Endothelial cell of umbilical vein (primary cell): ENCODE measurements at regions not wholly inside any gene's neighbourhood (a gene's known extent, or its start where the extent isn't known, plus 50 kb on each side); places are given as distances from the start of the nearest gene placed in this dataset.

Experiments used
- BruUV-seq: library from RNA; stranded (reverse); fragments of 400-500 nt; replicated peaks from 2 replicates; lab custom pipeline; 2021; lab: Mats Ljungman, UMichigan
- CTCF ChIA-PET: fragments of 300-600, 350-600 bp; sonication (Branson Sonifier 250); formaldehyde crosslinking; loops from one replicate; lab custom pipeline; 2021; ENCODE audit warnings: antibody characterized with exemption, inconsistent platforms; lab: Charles Lee
- POLR2A ChIA-PET: fragments of 300-600, 350-600 bp; sonication (Branson Sonifier 250); formaldehyde crosslinking; loops from one replicate; lab custom pipeline; 2021; ENCODE audit warnings: antibody characterized with exemption, inconsistent platforms; lab: Charles Lee
- DNase-seq: peaks from one replicate; pipeline ENCODE4 v3.0.0-alpha.2; 2011; ENCODE audit warnings: low read depth, low spot score
- FAIRE-seq: peaks from 2 replicates; lab custom pipeline; 2011; peaks lifted over from hg19 to GRCh38; lab: Jason Lieb, UNC
- H2AFZ ChIP-seq: 2 replicates; pipeline ENCODE4 v1.6.0; 2012; ENCODE audit warnings: low read depth, low read length, control low read depth, inconsistent platforms
- H3K27ac ChIP-seq: 2 replicates; pipeline ENCODE4 v1.5.1; 2011; ENCODE audit warnings: low read depth, mild to moderate bottlenecking, control low read depth, low read length, moderate library complexity; ENCODE audit not compliant: insufficient read depth
- H3K27me3 ChIP-seq, 2 experiments: 2 replicates each; pipeline versions ENCODE4 v1.6.0 to v1.6.1; 2011; ENCODE audit warnings: low read length in 2 of 2, mixed read lengths in 1 of 2; ENCODE audit not compliant: control insufficient read depth in 2 of 2, insufficient read depth in 2 of 2
- H3K36me3 ChIP-seq, 2 experiments: 2 replicates in 1 of 2; 3 replicates in 1 of 2; pipeline ENCODE4 v1.5.1; 2011; ENCODE audit warnings: low read length in 2 of 2, mild to moderate bottlenecking in 1 of 2, moderate library complexity in 1 of 2; ENCODE audit not compliant: control insufficient read depth in 2 of 2, insufficient read depth in 2 of 2; ENCODE audit errors: extremely low read depth in 1 of 2
- H3K4me1 ChIP-seq: 3 replicates; pipeline ENCODE4 v1.5.1; 2011; ENCODE audit warnings: mild to moderate bottlenecking, low read length; ENCODE audit not compliant: control insufficient read depth, insufficient read depth; ENCODE audit errors: extremely low read depth
- H3K4me2 ChIP-seq: 2 replicates; pipeline ENCODE4 v1.6.1; 2011; ENCODE audit warnings: low read length, control low read depth, mixed read lengths; ENCODE audit not compliant: insufficient read depth
- H3K4me3 ChIP-seq, 3 experiments: fragments of 200-600 bp in 1 of 3; sonication (generic), shearing (Covaris generic) in 1 of 3; replicated peaks in 1 of 3; 2 replicates each; pipeline ENCODE4 v1.5.1; 2011 to 2016; ENCODE audit warnings: control low read depth in 3 of 3, low read length in 3 of 3, mild to moderate bottlenecking in 2 of 3, inconsistent platforms in 1 of 3, low read depth in 1 of 3, moderate library complexity in 1 of 3; ENCODE audit not compliant: insufficient read depth in 1 of 3
- H3K79me2 ChIP-seq: 2 replicates; pipeline ENCODE4 v1.6.0; 2012; ENCODE audit warnings: low read length, inconsistent platforms; ENCODE audit not compliant: control insufficient read depth, insufficient read depth
- H3K9ac ChIP-seq: replicated peaks from 2 replicates; pipeline ENCODE3; 2011; ENCODE audit warnings: low read length, control low read depth; ENCODE audit not compliant: insufficient read depth; ENCODE audit errors: extremely low read depth
- H3K9me1 ChIP-seq: replicated peaks from 3 replicates; pipeline ENCODE4 v1.6.0; 2011; ENCODE audit warnings: mild to moderate bottlenecking, low read length; ENCODE audit not compliant: control insufficient read depth, insufficient read depth; ENCODE audit errors: extremely low read depth
- H3K9me3 ChIP-seq: replicated peaks from 2 replicates; pipeline ENCODE4 v1.5.1; 2012; ENCODE audit warnings: low read length, inconsistent platforms; ENCODE audit not compliant: control insufficient read depth, insufficient read depth
- H4K20me1 ChIP-seq: replicated peaks from 2 replicates; pipeline ENCODE3; 2011; ENCODE audit warnings: mild to moderate bottlenecking, low read length; ENCODE audit not compliant: control insufficient read depth, insufficient read depth; ENCODE audit errors: extremely low read depth
- CTCF ChIP-seq, 2 donors: IDR thresholded peaks; 1 replicate in 1 of 2; 2 replicates in 1 of 2; pipeline ENCODE4 v1.5.1; 2011; ENCODE audit warnings: low read length in 2 of 2, mild to moderate bottlenecking in 2 of 2, moderate library complexity in 2 of 2, control low read depth in 1 of 2, inconsistent platforms in 1 of 2, low read depth in 1 of 2; ENCODE audit not compliant: insufficient read depth in 1 of 2; ENCODE audit errors: extremely low read depth in 1 of 2
- EZH2 ChIP-seq: IDR thresholded peaks from 2 replicates; pipeline ENCODE4 v1.6.1; 2012; ENCODE audit warnings: borderline replicate concordance, low read depth, mild to moderate bottlenecking, moderate library complexity, low read length, inconsistent platforms; ENCODE audit not compliant: severe bottlenecking
- FOS ChIP-seq: IDR thresholded peaks from 2 replicates; pipeline ENCODE4 v1.6.1; 2011; ENCODE audit warnings: mild to moderate bottlenecking, low read length, moderate library complexity, borderline replicate concordance; ENCODE audit not compliant: insufficient read depth
- GATA2 ChIP-seq: IDR thresholded peaks from 2 replicates; pipeline ENCODE4 v1.7.0; 2011; ENCODE audit warnings: low read depth, mild to moderate bottlenecking, moderate library complexity, mixed read lengths, low read length; ENCODE audit not compliant: insufficient read length, insufficient read depth
- JUN ChIP-seq: IDR thresholded peaks from 2 replicates; pipeline ENCODE4 v1.6.1; 2011; ENCODE audit warnings: borderline replicate concordance, low read depth; ENCODE audit not compliant: insufficient read length, insufficient read depth
- MAX ChIP-seq: IDR thresholded peaks from 2 replicates; pipeline ENCODE4 v1.6.1; 2011; ENCODE audit not compliant: insufficient read depth, insufficient read length
- MYC ChIP-seq: IDR thresholded peaks from one replicate; pipeline ENCODE4 v1.6.1; 2011; ENCODE audit warnings: mild to moderate bottlenecking, low read depth, low read length
- POLR2A ChIP-seq: IDR thresholded peaks from 2 replicates; pipeline ENCODE4 v1.6.1; 2012; ENCODE audit warnings: low read depth, mild to moderate bottlenecking, control low read depth, low read length
- POLR2AphosphoS5 ChIP-seq: IDR thresholded peaks from 2 replicates; pipeline ENCODE4 v1.6.1; 2012; ENCODE audit warnings: low read depth, mild to moderate bottlenecking, control low read depth, low read length, moderate library complexity; ENCODE audit not compliant: insufficient read depth
- dilution Hi-C: fragments of 300-500 bp; cut with MboI; formaldehyde crosslinking; loops from one replicate; pipeline ENCODE4 v1.15.0; 2019; ENCODE audit warnings: low sequenced_read_pairs; ENCODE audit not compliant: extremely low pct_ligation_motif_present
- intact Hi-C: fragments of 100-400 bp; cut with micrococcal nuclease; formaldehyde crosslinking; loops from one replicate; pipeline ENCODE4 v1.10.0; 2022

GRCh38 chr3:56915966-56916586 is 114.3 kb upstream of the ARHGEF3 start:
- no peak for TF ChIP-seq POLR2AphosphoS5
- TF ChIP-seq EZH2, result no peak
- no peak for TF ChIP-seq FOS
- no peak for TF ChIP-seq JUN
- no peak for TF ChIP-seq MAX
- no peak for TF ChIP-seq POLR2A
- TF ChIP-seq GATA2, result no peak
- no peak for TF ChIP-seq CTCF (IDR thresholded peaks at IDR 0.05; ENCODE audit: extremely low read depth in 1 of 2, insufficient read depth in 1 of 2, low read depth in 1 of 2, low read length in 2 of 2)
- no peak for TF ChIP-seq MYC
- no peak overlapping the region for H2AFZ ChIP-seq
- dilution Hi-C loops, result no loop called here
- no peaks in the 10 kb centered on the region for H3K79me2 ChIP-seq
- CTCF ChIA-PET, result interaction anchor here (1.0 to 2.0 kb wide), 2 partner anchors 72 to 73 kb away, joined by 3 to 7 read pairs; no protein-coding TSS in a partner anchor
- no peaks in the 10 kb centered on the region for H3K36me3 ChIP-seq
- H3K9me3 ChIP-seq, result no peaks in the 10 kb centered on the region
- POLR2A ChIA-PET, result no interaction called here
- H3K27me3 ChIP-seq, result no peaks in the 10 kb centered on the region
- H3K4me2 ChIP-seq, result no peak overlapping the region
- DNase-seq (no peak), FAIRE-seq (no peak)
- H3K9me1 ChIP-seq, result no peaks in the 10 kb centered on the region
- no TSS peak for BruUV-seq
- no peak overlapping the region for H3K9ac ChIP-seq
- peaks cover 31% of the 10 kb centered on the region for H3K4me1 ChIP-seq
- intact Hi-C loops, result loop anchor here (5.0 kb wide), 1 partner anchor 39 kb away; no protein-coding TSS in a partner anchor
- H4K20me1 ChIP-seq, result no peaks in the 10 kb centered on the region
- H3K27ac ChIP-seq, result no peak overlapping the region
- no peak overlapping the region for H3K4me3 ChIP-seq
